ENCODE measurements at regions not wholly inside any gene's neighbourhood (a gene's known extent, or its start where the extent isn't known, plus 50 kb on each side); places are given as distances from the start of the nearest gene placed in this dataset.

DNA sequence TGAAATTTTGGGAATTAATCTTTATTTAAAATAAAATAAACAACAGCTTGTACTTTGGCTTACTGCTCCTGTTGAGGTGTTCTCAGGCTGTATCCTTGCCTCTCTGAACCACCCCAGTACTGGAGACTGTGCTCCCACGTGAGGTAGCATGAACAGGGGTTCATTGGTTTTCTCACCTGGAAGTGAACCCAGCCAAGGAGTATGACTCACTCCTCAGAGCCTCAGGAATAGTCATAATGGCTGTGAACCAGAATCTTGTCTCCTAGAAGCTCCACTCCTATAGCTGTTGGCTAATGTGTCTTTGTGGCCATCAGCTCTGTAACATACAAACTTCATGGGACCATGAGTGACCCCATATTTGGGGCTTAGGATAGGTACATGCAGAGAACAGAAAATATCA, 122.5 kb upstream of the ST8SIA2 start:
- TF ChIP-seq, protein P1, sequence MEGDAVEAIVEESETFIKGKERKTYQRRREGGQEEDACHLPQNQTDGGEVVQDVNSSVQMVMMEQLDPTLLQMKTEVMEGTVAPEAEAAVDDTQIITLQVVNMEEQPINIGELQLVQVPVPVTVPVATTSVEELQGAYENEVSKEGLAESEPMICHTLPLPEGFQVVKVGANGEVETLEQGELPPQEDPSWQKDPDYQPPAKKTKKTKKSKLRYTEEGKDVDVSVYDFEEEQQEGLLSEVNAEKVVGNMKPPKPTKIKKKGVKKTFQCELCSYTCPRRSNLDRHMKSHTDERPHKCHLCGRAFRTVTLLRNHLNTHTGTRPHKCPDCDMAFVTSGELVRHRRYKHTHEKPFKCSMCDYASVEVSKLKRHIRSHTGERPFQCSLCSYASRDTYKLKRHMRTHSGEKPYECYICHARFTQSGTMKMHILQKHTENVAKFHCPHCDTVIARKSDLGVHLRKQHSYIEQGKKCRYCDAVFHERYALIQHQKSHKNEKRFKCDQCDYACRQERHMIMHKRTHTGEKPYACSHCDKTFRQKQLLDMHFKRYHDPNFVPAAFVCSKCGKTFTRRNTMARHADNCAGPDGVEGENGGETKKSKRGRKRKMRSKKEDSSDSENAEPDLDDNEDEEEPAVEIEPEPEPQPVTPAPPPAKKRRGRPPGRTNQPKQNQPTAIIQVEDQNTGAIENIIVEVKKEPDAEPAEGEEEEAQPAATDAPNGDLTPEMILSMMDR (IDR thresholded peaks at IDR 0.05), result no peak
- no peak overlapping the region for H3K4me3 Mint-ChIP-seq
- no peak for DNase-seq
- H3K27ac Mint-ChIP-seq, result no peak overlapping the region
- H3K9me3 Mint-ChIP-seq, result no peaks in the 10 kb centered on the region
- H3K27me3 Mint-ChIP-seq (ENCODE audit: low read depth, poor library complexity), result peaks cover 13% of the 10 kb centered on the region
- H3K36me3 Mint-ChIP-seq (ENCODE audit: low read depth), result no peaks in the 10 kb centered on the region
- no peaks in the 10 kb centered on the region for H3K4me1 Mint-ChIP-seq

DNA sequence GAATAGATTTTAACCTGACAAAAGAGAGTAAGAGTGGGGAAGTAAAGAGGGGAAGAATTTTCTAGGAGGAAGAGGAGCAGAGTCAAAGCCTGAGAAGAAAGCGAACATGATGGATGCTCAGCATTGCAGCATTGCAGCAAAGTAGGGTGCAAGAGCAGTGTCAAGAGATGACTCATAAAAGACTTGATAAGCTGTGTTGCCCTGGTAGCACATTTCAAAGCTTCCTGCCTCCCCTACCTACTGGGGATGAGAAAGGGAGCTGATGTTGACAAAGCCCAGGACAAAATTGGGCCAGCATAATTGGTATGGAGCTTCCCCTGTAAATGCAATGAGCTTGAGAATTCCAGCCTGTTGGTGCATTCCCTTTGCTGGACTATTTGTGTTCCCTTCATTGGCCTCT, 121.6 kb upstream of the ST8SIA2 start:
- H3K27me3 Mint-ChIP-seq (ENCODE audit: low read depth, poor library complexity), result peaks cover 11% of the 10 kb centered on the region
- no peaks in the 10 kb centered on the region for H3K36me3 Mint-ChIP-seq (ENCODE audit: low read depth)
- H3K27ac Mint-ChIP-seq, result no peak overlapping the region
- H3K4me1 Mint-ChIP-seq, result no peaks in the 10 kb centered on the region
- no peaks in the 10 kb centered on the region for H3K9me3 Mint-ChIP-seq
- H3K4me3 Mint-ChIP-seq, result no peak overlapping the region
- DNase-seq, result no peak
- TF ChIP-seq, protein P1 (IDR thresholded peaks at IDR 0.05), result no peak

DNA sequence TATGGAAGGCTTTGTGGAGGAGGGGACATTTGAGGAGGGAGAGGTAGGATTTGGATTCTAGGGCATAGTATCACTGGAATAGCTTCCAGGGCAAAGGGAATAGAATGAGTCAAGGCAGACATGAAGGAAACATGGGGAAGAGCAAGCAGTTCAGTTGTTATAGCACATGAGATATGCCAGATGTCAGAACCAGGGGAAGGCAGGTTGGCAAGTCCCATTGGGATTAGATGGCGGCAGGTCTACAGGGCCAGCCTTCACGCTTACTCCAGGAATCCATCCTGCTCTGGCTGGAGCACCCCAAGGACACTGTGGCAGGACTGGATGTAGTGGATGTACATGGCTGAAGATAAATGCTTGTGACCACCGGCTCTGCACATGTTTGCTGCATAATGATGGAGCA, 120.4 kb upstream of the ST8SIA2 start:
- Mint-ChIP-seq H3K27me3 (ENCODE audit: low read depth, poor library complexity) (peaks cover 8% of the 10 kb centered on the region), H3K36me3 (ENCODE audit: low read depth) (no peaks in the 10 kb centered on the region), H3K27ac (no peak overlapping the region), H3K4me1 (no peaks in the 10 kb centered on the region), H3K9me3 (no peaks in the 10 kb centered on the region), H3K4me3 (no peak overlapping the region)
- no peak for DNase-seq
- TF ChIP-seq, protein P1 (IDR thresholded peaks at IDR 0.05), result no peak

DNA sequence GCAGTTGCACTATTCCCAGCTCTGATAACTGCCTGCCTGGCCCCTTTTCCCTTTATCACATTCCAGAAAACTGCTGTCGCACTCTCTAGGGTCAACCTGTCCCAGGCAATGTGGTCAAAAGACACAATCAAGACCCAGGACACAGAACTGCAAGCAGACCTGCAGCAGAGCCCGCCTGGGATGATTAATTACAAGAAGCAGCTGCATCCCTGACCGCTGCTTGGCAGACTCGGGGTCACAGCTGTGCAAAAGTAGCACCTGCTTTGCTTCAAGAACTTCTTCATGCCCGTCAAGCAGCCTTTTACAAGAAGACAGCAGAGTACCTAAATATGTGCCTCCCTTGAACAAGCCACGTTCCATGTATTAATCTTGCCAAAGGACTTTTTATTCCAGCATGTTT, 120.0 kb upstream of the ST8SIA2 start:
- Mint-ChIP-seq H3K27ac (no peak overlapping the region), H3K27me3 (ENCODE audit: low read depth, poor library complexity) (peaks cover 8% of the 10 kb centered on the region), H3K9me3 (no peaks in the 10 kb centered on the region), H3K4me1 (no peaks in the 10 kb centered on the region), H3K4me3 (no peak overlapping the region), H3K36me3 (ENCODE audit: low read depth) (no peaks in the 10 kb centered on the region)
- DNase-seq, result no peak
- TF ChIP-seq, protein P1 (IDR thresholded peaks at IDR 0.05), result no peak

DNA sequence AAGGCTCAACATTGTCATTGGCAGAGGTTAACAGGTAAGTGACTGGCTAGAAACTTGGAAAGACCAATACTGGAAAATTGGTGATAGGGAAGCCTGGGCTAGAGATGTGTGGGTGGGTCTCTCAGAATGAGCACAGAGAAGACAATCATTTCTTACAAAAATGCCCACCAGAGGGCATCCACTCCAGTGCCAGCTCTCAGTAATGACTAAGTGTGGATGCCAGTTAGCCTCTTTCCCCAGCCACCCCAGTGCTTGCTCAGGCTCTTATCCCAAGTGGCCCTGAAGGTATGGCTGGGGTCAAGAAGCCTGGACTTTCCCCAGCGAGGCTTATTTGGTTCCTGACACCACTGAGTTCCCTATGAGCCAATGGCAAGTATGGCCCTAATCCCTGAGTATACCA, 115.9 kb upstream of the ST8SIA2 start:
- H3K36me3 Mint-ChIP-seq (ENCODE audit: low read depth), result no peaks in the 10 kb centered on the region
- TF ChIP-seq, protein P1 (IDR thresholded peaks at IDR 0.05), result no peak
- DNase-seq, result no peak
- no peak overlapping the region for H3K4me3 Mint-ChIP-seq
- no peaks in the 10 kb centered on the region for H3K4me1 Mint-ChIP-seq
- H3K27ac Mint-ChIP-seq, result no peak overlapping the region
- peaks cover 8% of the 10 kb centered on the region for H3K27me3 Mint-ChIP-seq (ENCODE audit: low read depth, poor library complexity)
- no peaks in the 10 kb centered on the region for H3K9me3 Mint-ChIP-seq

DNA sequence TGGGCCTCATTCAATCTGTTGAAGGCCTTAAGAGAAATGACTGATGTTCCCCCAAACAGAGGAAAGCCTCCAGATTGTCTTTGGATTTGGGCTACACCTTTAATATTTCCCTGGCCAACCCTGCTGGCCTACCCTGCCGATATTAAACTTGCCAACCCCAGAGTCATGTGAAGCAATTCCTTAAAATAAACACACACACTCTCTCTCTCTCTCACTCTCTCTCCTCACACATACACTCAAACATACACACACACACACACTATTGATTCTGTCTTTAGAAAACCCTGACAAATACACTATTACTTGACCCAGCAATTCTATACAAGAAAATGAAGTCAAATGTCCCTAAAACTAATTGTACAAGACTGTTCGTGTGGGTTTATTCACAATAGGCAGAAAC, 109.9 kb upstream of the ST8SIA2 start:
- no peaks in the 10 kb centered on the region for H3K9me3 Mint-ChIP-seq
- H3K27ac Mint-ChIP-seq, result no peak overlapping the region
- H3K27me3 Mint-ChIP-seq (ENCODE audit: low read depth, poor library complexity), result no peaks in the 10 kb centered on the region
- no peak overlapping the region for H3K4me3 Mint-ChIP-seq
- TF ChIP-seq, protein P1 (IDR thresholded peaks at IDR 0.05), result no peak
- H3K36me3 Mint-ChIP-seq (ENCODE audit: low read depth), result no peaks in the 10 kb centered on the region
- H3K4me1 Mint-ChIP-seq, result no peaks in the 10 kb centered on the region
- no peak for DNase-seq

All from nephron progenitor cell (in vitro differentiated cells).